ENCODE measurements at regions not wholly inside any gene's neighbourhood (a gene's known extent, or its start where the extent isn't known, plus 50 kb on each side); places are given as distances from the start of the nearest gene placed in this dataset.

GRCh38 chr18:1483385-1483784 is 578.7 kb downstream of the ADCYAP1 start:
- H3K27ac ChIP-seq: no peak overlapping the region
- TF ChIP-seq ZFX (IDR thresholded peaks at IDR 0.05; ENCODE audit: borderline replicate concordance): no peak
- TF ChIP-seq, protein P1, sequence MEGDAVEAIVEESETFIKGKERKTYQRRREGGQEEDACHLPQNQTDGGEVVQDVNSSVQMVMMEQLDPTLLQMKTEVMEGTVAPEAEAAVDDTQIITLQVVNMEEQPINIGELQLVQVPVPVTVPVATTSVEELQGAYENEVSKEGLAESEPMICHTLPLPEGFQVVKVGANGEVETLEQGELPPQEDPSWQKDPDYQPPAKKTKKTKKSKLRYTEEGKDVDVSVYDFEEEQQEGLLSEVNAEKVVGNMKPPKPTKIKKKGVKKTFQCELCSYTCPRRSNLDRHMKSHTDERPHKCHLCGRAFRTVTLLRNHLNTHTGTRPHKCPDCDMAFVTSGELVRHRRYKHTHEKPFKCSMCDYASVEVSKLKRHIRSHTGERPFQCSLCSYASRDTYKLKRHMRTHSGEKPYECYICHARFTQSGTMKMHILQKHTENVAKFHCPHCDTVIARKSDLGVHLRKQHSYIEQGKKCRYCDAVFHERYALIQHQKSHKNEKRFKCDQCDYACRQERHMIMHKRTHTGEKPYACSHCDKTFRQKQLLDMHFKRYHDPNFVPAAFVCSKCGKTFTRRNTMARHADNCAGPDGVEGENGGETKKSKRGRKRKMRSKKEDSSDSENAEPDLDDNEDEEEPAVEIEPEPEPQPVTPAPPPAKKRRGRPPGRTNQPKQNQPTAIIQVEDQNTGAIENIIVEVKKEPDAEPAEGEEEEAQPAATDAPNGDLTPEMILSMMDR (IDR thresholded peaks at IDR 0.05): no peak

GRCh38 chr18:1487457-1487856 is 582.8 kb downstream of the ADCYAP1 start:
- H3K27ac ChIP-seq: no peak overlapping the region
- TF ChIP-seq ZFX (IDR thresholded peaks at IDR 0.05; ENCODE audit: borderline replicate concordance): no peak
- TF ChIP-seq, protein P1 (IDR thresholded peaks at IDR 0.05): no peak

GRCh38 chr18:1488394-1488793 is 583.7 kb downstream of the ADCYAP1 start:
- H3K27ac ChIP-seq: no peak overlapping the region
- TF ChIP-seq ZFX (IDR thresholded peaks at IDR 0.05; ENCODE audit: borderline replicate concordance): no peak
- TF ChIP-seq, protein P1 (IDR thresholded peaks at IDR 0.05): no peak

GRCh38 chr18:1488957-1489356 is 584.3 kb downstream of the ADCYAP1 start:
- H3K27ac ChIP-seq: no peak overlapping the region
- TF ChIP-seq ZFX (IDR thresholded peaks at IDR 0.05; ENCODE audit: borderline replicate concordance): no peak
- TF ChIP-seq, protein P1 (IDR thresholded peaks at IDR 0.05): no peak

DNA sequence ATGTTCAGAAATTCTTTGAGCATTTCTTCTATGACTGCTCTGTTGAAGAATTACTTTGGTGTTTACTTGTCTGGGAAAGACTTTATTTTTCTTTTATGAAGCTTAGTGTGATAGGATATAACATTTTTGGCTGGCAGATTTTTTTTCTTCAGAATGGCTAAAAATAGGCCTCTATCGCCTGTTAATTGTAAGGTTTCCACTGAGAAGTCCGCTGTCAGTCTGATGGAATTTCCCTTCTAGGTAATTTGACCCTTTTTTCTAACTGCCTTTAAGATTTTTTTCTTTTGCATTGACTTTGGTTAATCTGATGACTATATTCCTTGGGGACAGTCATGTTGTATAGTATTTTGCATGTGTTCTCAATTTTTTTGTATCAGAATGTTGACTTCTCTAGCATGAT is 590.7 kb downstream of the ADCYAP1 start:
- no peak overlapping the region for H3K27ac ChIP-seq
- TF ChIP-seq ZFX (IDR thresholded peaks at IDR 0.05; ENCODE audit: borderline replicate concordance): no peak
- TF ChIP-seq, protein P1 (IDR thresholded peaks at IDR 0.05): no peak

DNA sequence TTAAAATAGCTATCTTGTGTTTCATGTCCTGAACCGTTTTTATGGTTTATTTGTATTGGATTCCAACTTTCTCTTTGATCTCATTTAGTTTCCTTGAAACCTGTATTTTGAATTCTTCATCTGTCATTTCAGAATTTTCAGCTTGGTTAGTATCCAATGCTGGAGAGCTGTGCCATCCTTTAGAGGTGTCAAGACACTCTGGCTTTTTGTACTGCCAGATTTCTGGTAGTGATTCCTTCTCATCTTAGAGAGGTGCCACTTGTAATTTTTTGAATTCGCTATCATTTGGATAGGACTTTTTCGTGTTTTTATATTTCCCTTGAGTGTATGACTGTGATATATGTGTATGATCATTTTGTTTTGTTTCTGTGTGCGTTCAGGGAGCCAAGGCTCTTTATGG is 591.4 kb downstream of the ADCYAP1 start:
- H3K27ac ChIP-seq: no peak overlapping the region
- TF ChIP-seq, protein P1 (IDR thresholded peaks at IDR 0.05): no peak
- TF ChIP-seq ZFX (IDR thresholded peaks at IDR 0.05; ENCODE audit: borderline replicate concordance): no peak

DNA sequence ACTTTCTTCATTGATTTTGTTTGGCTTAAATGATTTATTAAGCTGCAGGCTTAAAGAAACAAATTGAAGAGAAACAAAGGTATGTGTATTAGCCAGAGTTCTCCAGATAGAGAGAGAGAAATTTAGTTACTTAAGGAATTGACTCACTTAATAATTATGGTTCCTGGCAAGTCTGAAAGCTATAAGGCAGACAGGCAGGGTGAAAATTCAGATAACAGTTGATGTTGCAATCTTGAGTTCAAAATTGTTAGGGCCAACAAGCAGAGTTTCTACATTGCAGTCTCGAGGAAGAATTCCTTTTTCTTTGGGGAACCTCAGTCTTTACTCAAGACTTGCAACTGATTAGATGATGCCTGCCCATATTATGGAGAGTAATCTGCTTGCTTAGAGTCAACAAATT is 593.5 kb downstream of the ADCYAP1 start:
- TF ChIP-seq, protein P1 (IDR thresholded peaks at IDR 0.05): no peak
- no peak for TF ChIP-seq ZFX (IDR thresholded peaks at IDR 0.05; ENCODE audit: borderline replicate concordance)
- H3K27ac ChIP-seq: no peak overlapping the region

Measured in 22Rv1 (cell line).